SU-DHL-6 (cell line): ENCODE measurements at regions not wholly inside any gene's neighbourhood (a gene's known extent, or its start where the extent isn't known, plus 50 kb on each side); places are given as distances from the start of the nearest gene placed in this dataset.

Source experiments
- H2AFZ ChIP-seq: fragments of 200-600 bp; sonication (generic); 2 replicates; pipeline ENCODE4 v1.6.1; 2014; ENCODE audit warnings: low read depth, mild to moderate bottlenecking, moderate library complexity, mixed read lengths, antibody characterized with exemption, low read length; ENCODE audit not compliant: severe bottlenecking
- H3F3A ChIP-seq: fragments of 200-600 bp; shearing (Covaris generic); 2 replicates; pipeline ENCODE4 v1.6.0; 2016; ENCODE audit warnings: antibody characterized with exemption, mild to moderate bottlenecking; ENCODE audit not compliant: insufficient read depth
- H3K27ac ChIP-seq: fragments of 200-600 bp; sonication (generic); 2 replicates; pipeline ENCODE4 v1.5.1; 2016; ENCODE audit warnings: low read depth, mild to moderate bottlenecking, low read length, moderate library complexity, mixed read lengths
- H3K27me3 ChIP-seq: fragments of 200-600 bp; sonication (generic), shearing (Covaris generic); 2 replicates; pipeline ENCODE4 v1.6.0; 2014; ENCODE audit warnings: mild to moderate bottlenecking, low read length
- H3K36me3 ChIP-seq: fragments of 200-600 bp; sonication (generic); 2 replicates; pipeline ENCODE4 v1.6.1; 2014; ENCODE audit warnings: mild to moderate bottlenecking, low read length, mixed read lengths
- H3K4me2 ChIP-seq: fragments of 300-600, 200-600 bp; shearing (Covaris generic), sonication (generic); 2 replicates; pipeline ENCODE4 v1.6.0; 2014; ENCODE audit warnings: low read length, low read depth, mild to moderate bottlenecking; ENCODE audit not compliant: poor library complexity, severe bottlenecking
- H3K4me3 ChIP-seq: fragments of 200-600 bp; sonication (generic); 2 replicates; pipeline ENCODE4 v1.5.1; 2014; ENCODE audit warnings: antibody characterized with exemption, low read length, mild to moderate bottlenecking, mixed read lengths; ENCODE audit not compliant: insufficient read depth, poor library complexity, severe bottlenecking
- H3K79me2 ChIP-seq: fragments of 200-600 bp; sonication (generic); 2 replicates; pipeline ENCODE4 v1.6.1; 2014; ENCODE audit warnings: mild to moderate bottlenecking, low read length, moderate library complexity; ENCODE audit not compliant: insufficient read depth
- H3K9ac ChIP-seq: fragments of 200-600 bp; sonication (generic); 2 replicates; pipeline ENCODE4 v1.7.0; 2014; ENCODE audit warnings: mild to moderate bottlenecking, low read length
- H3K9me2 ChIP-seq: fragments of 200-600 bp; sonication (generic); replicated peaks from 2 replicates; pipeline ENCODE4 v1.6.1; 2014; ENCODE audit warnings: low read length; ENCODE audit not compliant: insufficient read depth
- H3K9me3 ChIP-seq: fragments of 200-600 bp; sonication (generic); 2 replicates; pipeline ENCODE4 v1.6.1; 2014; ENCODE audit warnings: low read length, mixed read lengths; ENCODE audit not compliant: insufficient read depth
- H4K20me1 ChIP-seq: fragments of 200-600 bp; sonication (generic); 2 replicates; pipeline ENCODE4 v1.6.1; 2014; ENCODE audit warnings: low read depth, mild to moderate bottlenecking, antibody characterized with exemption, low read length, moderate library complexity, mixed read lengths
- CTCF ChIP-seq: fragments of 200-600 bp; sonication (generic); IDR thresholded peaks from one replicate; pipeline ENCODE4 v1.5.1; 2017; ENCODE audit warnings: antibody characterized with exemption, mild to moderate bottlenecking, low read length, moderate library complexity; ENCODE audit not compliant: insufficient read depth, poor library complexity, severe bottlenecking
- EZH2phosphoT487 ChIP-seq: fragments of 200-600 bp; sonication (generic), shearing (Covaris generic); conservative IDR thresholded peaks from 2 replicates; pipeline ENCODE4 v1.6.1; 2018; ENCODE audit warnings: mild to moderate bottlenecking, antibody characterized with exemption, low read length, moderate library complexity, mixed read lengths

GRCh38 chr16:73636196-73636595 lies 588.3 kb upstream of the ZFHX3 start:
- TF ChIP-seq CTCF (no peak), EZH2phosphoT487 (no peak)
- H3K27me3 ChIP-seq, result no peaks in the 10 kb centered on the region
- no peak overlapping the region for H3K27ac ChIP-seq
- no peak overlapping the region for H3K4me3 ChIP-seq
- no peak overlapping the region for H3K4me2 ChIP-seq
- no peaks in the 10 kb centered on the region for H4K20me1 ChIP-seq
- no peak overlapping the region for H3K9ac ChIP-seq
- H3K9me3 ChIP-seq, result no peaks in the 10 kb centered on the region
- no peaks in the 10 kb centered on the region for H3F3A ChIP-seq
- no peaks in the 10 kb centered on the region for H3K79me2 ChIP-seq
- H3K9me2 ChIP-seq, result no peaks in the 10 kb centered on the region
- no peak overlapping the region for H2AFZ ChIP-seq
- H3K36me3 ChIP-seq, result no peaks in the 10 kb centered on the region

- no peaks in the 10 kb centered on the region for H3K27me3 ChIP-seq
- H3K9me2 ChIP-seq, result no peaks in the 10 kb centered on the region
- no peak overlapping the region for H3K27ac ChIP-seq
- H3F3A ChIP-seq, result no peaks in the 10 kb centered on the region
- H3K9me3 ChIP-seq, result no peaks in the 10 kb centered on the region
- no peak overlapping the region for H3K4me3 ChIP-seq
- no peaks in the 10 kb centered on the region for H3K79me2 ChIP-seq
- no peak overlapping the region for H2AFZ ChIP-seq
- no peak overlapping the region for H3K9ac ChIP-seq
- H3K36me3 ChIP-seq, result no peaks in the 10 kb centered on the region
- TF ChIP-seq EZH2phosphoT487, result no peak
- no peak for TF ChIP-seq CTCF
- no peaks in the 10 kb centered on the region for H4K20me1 ChIP-seq
- no peak overlapping the region for H3K4me2 ChIP-seq
These were observed 581.1 kb upstream of the ZFHX3 start for GRCh38 chr16:73629011-73629410.

- Histone ChIP-seq H3K9ac (no peak overlapping the region), H3K4me2 (no peak overlapping the region), H3K36me3 (no peaks in the 10 kb centered on the region), H3F3A (no peaks in the 10 kb centered on the region), H3K4me3 (no peak overlapping the region), H3K9me2 (no peaks in the 10 kb centered on the region), H4K20me1 (no peaks in the 10 kb centered on the region), H3K9me3 (no peaks in the 10 kb centered on the region), H2AFZ (no peak overlapping the region), H3K27me3 (no peaks in the 10 kb centered on the region), H3K27ac (no peak overlapping the region), H3K79me2 (no peaks in the 10 kb centered on the region)
- TF ChIP-seq EZH2phosphoT487 (no peak), CTCF (no peak)
These were observed 569.8 kb upstream of the ZFHX3 start for GRCh38 chr16:73617738-73618137.

- TF ChIP-seq CTCF (no peak), EZH2phosphoT487 (no peak)
- no peak overlapping the region for H3K27ac ChIP-seq
- no peaks in the 10 kb centered on the region for H3K36me3 ChIP-seq
- H3K9me3 ChIP-seq, result no peaks in the 10 kb centered on the region
- H3K4me2 ChIP-seq, result no peak overlapping the region
- H2AFZ ChIP-seq, result no peak overlapping the region
- no peaks in the 10 kb centered on the region for H3F3A ChIP-seq
- H3K9ac ChIP-seq, result no peak overlapping the region
- no peaks in the 10 kb centered on the region for H4K20me1 ChIP-seq
- no peaks in the 10 kb centered on the region for H3K27me3 ChIP-seq
- H3K79me2 ChIP-seq, result no peaks in the 10 kb centered on the region
- H3K9me2 ChIP-seq, result no peaks in the 10 kb centered on the region
- no peak overlapping the region for H3K4me3 ChIP-seq
These were observed 568.8 kb upstream of the ZFHX3 start for GRCh38 chr16:73616770-73617169.
